HL-60 (cell line): ENCODE measurements at regions not wholly inside any gene's neighbourhood (a gene's known extent, or its start where the extent isn't known, plus 50 kb on each side); places are given as distances from the start of the nearest gene placed in this dataset.

ENCODE experiments used
- DNase-seq, 2 experiments: peaks; one replicate each; pipeline ENCODE4 v3.0.0-alpha.2; 2010 to 2020; ENCODE audit warnings: low read depth in 1 of 2, low spot score in 1 of 2
- H3K27ac ChIP-seq: fragments of 250-450 bp; sonication (Bioruptor Pico); replicated peaks from 2 replicates; pipeline ENCODE4 v1.5.1; 2020; ENCODE audit warnings: mild to moderate bottlenecking, moderate library complexity
- H3K27me3 ChIP-seq: fragments of 250-450 bp; sonication (Bioruptor Pico); 2 replicates; pipeline ENCODE4 v1.5.1; 2021; ENCODE audit warnings: mild to moderate bottlenecking, moderate library complexity; ENCODE audit not compliant: insufficient read depth, poor library complexity, severe bottlenecking
- H3K4me3 ChIP-seq: replicated peaks from 2 replicates; pipeline ENCODE4 v1.5.1; 2011; ENCODE audit warnings: mild to moderate bottlenecking, control low read depth, low read length; ENCODE audit not compliant: insufficient read depth
- GABPA ChIP-seq: IDR thresholded peaks from 2 replicates; pipeline ENCODE4 v1.6.1; 2012; ENCODE audit warnings: low read depth
- POLR2AphosphoS5 ChIP-seq: IDR thresholded peaks from 2 replicates; pipeline ENCODE4 v1.6.1; 2012; ENCODE audit warnings: low read depth
- SPI1 ChIP-seq: IDR thresholded peaks from 2 replicates; pipeline ENCODE4 v1.6.1; 2012; ENCODE audit warnings: low read depth, mild to moderate bottlenecking, borderline replicate concordance
- TF ChIP-seq, protein P1 (sequence below): IDR thresholded peaks from one replicate; pipeline ENCODE4 v1.5.1; 2011; ENCODE audit warnings: low read length, control low read depth, inconsistent platforms; ENCODE audit not compliant: insufficient read depth
- TF ChIP-seq, protein P2 (sequence below): IDR thresholded peaks from 2 replicates; pipeline ENCODE4 v1.6.1; 2012; ENCODE audit warnings: low read depth; ENCODE audit not compliant: insufficient replicate concordance

DNA sequence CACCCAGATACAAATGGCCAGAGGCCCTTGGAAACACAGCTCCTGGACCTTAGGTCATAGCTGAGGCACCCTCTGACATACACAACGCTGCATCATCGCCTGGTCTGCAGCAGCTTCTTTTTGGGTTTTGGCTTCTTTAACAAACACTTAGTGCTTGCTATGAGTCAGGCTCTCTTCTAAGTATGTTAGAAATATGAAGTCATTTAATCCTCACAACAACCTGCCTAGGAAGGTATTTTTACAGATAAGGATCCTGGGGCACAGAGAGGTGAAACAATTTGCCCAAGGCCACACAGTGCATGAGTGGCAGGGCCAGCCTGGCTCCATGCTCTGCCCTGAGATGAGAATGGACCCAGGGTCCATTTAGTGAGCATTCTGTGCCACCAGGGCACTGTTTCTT lies 96.6 kb downstream of the TMEM17 start:
- TF ChIP-seq, protein P1, sequence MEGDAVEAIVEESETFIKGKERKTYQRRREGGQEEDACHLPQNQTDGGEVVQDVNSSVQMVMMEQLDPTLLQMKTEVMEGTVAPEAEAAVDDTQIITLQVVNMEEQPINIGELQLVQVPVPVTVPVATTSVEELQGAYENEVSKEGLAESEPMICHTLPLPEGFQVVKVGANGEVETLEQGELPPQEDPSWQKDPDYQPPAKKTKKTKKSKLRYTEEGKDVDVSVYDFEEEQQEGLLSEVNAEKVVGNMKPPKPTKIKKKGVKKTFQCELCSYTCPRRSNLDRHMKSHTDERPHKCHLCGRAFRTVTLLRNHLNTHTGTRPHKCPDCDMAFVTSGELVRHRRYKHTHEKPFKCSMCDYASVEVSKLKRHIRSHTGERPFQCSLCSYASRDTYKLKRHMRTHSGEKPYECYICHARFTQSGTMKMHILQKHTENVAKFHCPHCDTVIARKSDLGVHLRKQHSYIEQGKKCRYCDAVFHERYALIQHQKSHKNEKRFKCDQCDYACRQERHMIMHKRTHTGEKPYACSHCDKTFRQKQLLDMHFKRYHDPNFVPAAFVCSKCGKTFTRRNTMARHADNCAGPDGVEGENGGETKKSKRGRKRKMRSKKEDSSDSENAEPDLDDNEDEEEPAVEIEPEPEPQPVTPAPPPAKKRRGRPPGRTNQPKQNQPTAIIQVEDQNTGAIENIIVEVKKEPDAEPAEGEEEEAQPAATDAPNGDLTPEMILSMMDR = no peak
- no peak for TF ChIP-seq POLR2AphosphoS5
- TF ChIP-seq, protein P2, sequence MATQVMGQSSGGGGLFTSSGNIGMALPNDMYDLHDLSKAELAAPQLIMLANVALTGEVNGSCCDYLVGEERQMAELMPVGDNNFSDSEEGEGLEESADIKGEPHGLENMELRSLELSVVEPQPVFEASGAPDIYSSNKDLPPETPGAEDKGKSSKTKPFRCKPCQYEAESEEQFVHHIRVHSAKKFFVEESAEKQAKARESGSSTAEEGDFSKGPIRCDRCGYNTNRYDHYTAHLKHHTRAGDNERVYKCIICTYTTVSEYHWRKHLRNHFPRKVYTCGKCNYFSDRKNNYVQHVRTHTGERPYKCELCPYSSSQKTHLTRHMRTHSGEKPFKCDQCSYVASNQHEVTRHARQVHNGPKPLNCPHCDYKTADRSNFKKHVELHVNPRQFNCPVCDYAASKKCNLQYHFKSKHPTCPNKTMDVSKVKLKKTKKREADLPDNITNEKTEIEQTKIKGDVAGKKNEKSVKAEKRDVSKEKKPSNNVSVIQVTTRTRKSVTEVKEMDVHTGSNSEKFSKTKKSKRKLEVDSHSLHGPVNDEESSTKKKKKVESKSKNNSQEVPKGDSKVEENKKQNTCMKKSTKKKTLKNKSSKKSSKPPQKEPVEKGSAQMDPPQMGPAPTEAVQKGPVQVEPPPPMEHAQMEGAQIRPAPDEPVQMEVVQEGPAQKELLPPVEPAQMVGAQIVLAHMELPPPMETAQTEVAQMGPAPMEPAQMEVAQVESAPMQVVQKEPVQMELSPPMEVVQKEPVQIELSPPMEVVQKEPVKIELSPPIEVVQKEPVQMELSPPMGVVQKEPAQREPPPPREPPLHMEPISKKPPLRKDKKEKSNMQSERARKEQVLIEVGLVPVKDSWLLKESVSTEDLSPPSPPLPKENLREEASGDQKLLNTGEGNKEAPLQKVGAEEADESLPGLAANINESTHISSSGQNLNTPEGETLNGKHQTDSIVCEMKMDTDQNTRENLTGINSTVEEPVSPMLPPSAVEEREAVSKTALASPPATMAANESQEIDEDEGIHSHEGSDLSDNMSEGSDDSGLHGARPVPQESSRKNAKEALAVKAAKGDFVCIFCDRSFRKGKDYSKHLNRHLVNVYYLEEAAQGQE = no peak
- no peak for TF ChIP-seq SPI1
- TF ChIP-seq GABPA = no peak
- H3K4me3 ChIP-seq = no peak overlapping the region
- no peak overlapping the region for H3K27ac ChIP-seq
- DNase-seq = no peak
- no peaks in the 10 kb centered on the region for H3K27me3 ChIP-seq

DNA sequence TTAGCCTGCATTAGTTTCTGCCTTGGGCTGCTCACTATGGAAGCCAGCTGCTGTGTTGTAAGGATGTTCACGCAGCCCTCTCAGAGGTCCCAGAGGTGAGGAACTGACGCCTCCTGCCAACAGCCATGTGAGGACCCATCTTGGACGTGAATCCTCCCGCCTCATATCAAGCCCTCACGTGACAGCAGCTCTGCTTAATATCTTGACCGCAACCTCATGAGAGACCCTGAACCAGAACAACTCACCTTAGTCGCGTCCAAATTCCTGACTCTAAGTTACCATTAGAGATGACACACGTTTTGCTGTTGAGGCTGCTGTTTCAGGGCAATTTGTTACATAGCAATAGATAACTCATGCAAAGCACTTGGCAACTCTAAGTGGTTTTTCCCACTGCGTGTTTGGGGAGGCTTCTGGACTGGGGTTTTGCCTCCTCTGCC lies 97.7 kb downstream of the TMEM17 start:
- no peaks in the 10 kb centered on the region for H3K27me3 ChIP-seq
- TF ChIP-seq POLR2AphosphoS5 (no peak), GABPA (no peak), SPI1 (no peak)
- TF ChIP-seq, protein P1 = no peak
- TF ChIP-seq, protein P2 = no peak
- no peak overlapping the region for H3K4me3 ChIP-seq
- no peak overlapping the region for H3K27ac ChIP-seq
- no peak for DNase-seq

DNA sequence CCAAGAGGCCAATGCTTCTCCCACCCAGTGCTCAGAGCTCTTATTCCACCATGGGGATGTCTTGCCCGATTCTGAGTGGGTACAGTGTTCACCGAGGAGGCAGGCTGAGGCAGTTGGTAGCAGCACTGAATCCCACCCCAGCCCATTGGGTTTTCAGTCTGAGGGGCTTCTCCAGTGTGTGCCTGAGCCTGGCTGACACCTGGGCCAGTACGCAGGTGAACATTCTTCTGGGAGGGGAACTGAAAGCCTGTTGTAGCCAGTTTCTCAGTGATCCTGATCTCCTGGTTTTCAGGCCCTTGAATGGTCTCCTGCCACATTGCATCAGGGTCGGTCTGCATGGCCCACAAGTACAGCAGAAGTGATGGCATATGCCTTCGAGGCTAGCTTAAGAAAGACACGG lies 98.2 kb downstream of the TMEM17 start:
- no peaks in the 10 kb centered on the region for H3K27me3 ChIP-seq
- no peak overlapping the region for H3K27ac ChIP-seq
- no peak overlapping the region for H3K4me3 ChIP-seq
- TF ChIP-seq, protein P1 = no peak
- no peak for TF ChIP-seq SPI1
- no peak for DNase-seq

DNA sequence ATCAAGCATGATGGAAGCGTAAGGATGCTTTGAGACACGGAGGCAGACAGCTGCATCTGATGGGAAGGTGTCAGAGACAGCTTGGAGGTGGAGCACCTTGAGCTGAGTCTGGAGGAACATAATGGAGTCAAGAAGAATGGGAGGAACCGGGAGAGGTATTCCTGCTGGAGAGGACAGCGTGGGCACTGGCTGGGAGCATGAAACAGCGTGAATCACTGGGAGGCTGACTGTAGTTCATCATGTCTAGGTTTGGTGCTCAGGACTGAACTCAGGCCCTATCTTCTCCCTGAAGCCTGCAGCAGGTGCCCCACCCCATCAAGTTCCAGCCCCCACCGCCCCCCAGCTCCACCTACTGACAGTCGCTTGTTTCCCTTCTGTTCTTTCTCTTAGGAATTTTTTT lies 98.6 kb downstream of the TMEM17 start:
- H3K4me3 ChIP-seq = no peak overlapping the region
- TF ChIP-seq, protein P1 = no peak
- TF ChIP-seq GABPA (no peak), POLR2AphosphoS5 (no peak), SPI1 (no peak)
- TF ChIP-seq, protein P2 = no peak
- H3K27ac ChIP-seq = no peak overlapping the region
- no peak for DNase-seq
- H3K27me3 ChIP-seq = no peaks in the 10 kb centered on the region
